ENCODE measurements at regions not wholly inside any gene's neighbourhood (a gene's known extent, or its start where the extent isn't known, plus 50 kb on each side); places are given as distances from the start of the nearest gene placed in this dataset.

DNA sequence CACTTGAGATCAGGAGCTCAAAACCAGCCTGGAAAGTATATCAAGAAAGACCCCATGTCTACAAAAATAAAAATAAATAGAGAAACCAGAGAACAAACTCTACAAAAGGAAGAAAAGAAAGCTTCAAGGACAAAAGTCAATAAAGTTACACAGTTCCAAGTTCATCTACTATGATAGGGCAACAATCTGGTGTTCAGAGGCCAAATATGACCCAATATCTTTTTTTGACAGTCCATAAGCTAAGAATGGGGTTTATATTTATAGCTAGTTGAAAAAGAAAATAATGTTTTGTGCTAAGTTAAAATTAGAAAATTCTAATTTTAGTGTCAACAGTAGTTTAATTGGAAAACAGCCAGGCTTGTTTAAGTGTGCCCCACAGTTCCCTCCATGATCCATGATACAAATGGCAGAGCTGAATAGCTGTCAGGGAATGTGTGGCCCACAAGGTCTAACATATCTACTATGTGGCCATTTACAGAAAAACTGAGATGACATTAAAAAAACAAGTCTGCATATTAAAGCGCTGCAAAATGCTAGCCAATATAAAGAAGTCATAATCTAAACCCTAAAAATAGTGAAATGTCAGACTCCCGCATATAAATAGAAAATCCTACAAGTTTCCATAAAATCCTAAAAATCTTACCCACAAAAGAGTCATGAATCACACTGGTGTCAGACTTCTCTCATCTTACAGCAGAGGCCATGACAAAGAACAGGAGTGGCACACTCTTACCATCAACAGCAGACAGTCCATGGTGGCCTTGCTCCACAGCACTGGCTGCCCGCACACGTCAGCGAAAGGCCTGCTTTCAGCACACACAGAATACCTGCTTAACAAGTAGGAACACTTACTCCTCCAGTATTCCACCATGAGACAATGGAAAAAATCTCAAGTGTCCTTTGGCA lies 281.9 kb upstream of the HSFY2 start:
- intact Hi-C loops (cut with micrococcal nuclease; ENCODE audit: unreplicated experiment): no loop called here
- ATAC-seq (no peak), DNase-seq (ENCODE audit: low read depth, low spot score) (no peak)
- H3K27ac ChIP-seq (ENCODE audit: low read length): no peak overlapping the region
- TF ChIP-seq POLR2AphosphoS5 (IDR thresholded peaks at IDR 0.05; ENCODE audit: low read depth, low read length) (no peak), SIN3A (IDR thresholded peaks at IDR 0.05; ENCODE audit: borderline replicate concordance, insufficient read depth, low read depth, low read length) (no peak), TCF7L2 (IDR thresholded peaks at IDR 0.05; ENCODE audit: low read depth, low read length) (no peak)
- TF ChIP-seq, protein P1, sequence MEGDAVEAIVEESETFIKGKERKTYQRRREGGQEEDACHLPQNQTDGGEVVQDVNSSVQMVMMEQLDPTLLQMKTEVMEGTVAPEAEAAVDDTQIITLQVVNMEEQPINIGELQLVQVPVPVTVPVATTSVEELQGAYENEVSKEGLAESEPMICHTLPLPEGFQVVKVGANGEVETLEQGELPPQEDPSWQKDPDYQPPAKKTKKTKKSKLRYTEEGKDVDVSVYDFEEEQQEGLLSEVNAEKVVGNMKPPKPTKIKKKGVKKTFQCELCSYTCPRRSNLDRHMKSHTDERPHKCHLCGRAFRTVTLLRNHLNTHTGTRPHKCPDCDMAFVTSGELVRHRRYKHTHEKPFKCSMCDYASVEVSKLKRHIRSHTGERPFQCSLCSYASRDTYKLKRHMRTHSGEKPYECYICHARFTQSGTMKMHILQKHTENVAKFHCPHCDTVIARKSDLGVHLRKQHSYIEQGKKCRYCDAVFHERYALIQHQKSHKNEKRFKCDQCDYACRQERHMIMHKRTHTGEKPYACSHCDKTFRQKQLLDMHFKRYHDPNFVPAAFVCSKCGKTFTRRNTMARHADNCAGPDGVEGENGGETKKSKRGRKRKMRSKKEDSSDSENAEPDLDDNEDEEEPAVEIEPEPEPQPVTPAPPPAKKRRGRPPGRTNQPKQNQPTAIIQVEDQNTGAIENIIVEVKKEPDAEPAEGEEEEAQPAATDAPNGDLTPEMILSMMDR (IDR thresholded peaks at IDR 0.05): no peak
- TF ChIP-seq, protein P2, sequence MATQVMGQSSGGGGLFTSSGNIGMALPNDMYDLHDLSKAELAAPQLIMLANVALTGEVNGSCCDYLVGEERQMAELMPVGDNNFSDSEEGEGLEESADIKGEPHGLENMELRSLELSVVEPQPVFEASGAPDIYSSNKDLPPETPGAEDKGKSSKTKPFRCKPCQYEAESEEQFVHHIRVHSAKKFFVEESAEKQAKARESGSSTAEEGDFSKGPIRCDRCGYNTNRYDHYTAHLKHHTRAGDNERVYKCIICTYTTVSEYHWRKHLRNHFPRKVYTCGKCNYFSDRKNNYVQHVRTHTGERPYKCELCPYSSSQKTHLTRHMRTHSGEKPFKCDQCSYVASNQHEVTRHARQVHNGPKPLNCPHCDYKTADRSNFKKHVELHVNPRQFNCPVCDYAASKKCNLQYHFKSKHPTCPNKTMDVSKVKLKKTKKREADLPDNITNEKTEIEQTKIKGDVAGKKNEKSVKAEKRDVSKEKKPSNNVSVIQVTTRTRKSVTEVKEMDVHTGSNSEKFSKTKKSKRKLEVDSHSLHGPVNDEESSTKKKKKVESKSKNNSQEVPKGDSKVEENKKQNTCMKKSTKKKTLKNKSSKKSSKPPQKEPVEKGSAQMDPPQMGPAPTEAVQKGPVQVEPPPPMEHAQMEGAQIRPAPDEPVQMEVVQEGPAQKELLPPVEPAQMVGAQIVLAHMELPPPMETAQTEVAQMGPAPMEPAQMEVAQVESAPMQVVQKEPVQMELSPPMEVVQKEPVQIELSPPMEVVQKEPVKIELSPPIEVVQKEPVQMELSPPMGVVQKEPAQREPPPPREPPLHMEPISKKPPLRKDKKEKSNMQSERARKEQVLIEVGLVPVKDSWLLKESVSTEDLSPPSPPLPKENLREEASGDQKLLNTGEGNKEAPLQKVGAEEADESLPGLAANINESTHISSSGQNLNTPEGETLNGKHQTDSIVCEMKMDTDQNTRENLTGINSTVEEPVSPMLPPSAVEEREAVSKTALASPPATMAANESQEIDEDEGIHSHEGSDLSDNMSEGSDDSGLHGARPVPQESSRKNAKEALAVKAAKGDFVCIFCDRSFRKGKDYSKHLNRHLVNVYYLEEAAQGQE (IDR thresholded peaks at IDR 0.05; ENCODE audit: insufficient read depth in 1 of 2, low read depth in 2 of 2, low read length in 1 of 2): no peak
- POLR2A ChIA-PET: no interaction called here
- H3K9me3 ChIP-seq (ENCODE audit: control insufficient read depth, insufficient read depth, low read depth, low read length): no peaks in the 10 kb centered on the region
- in situ Hi-C loops (cut with HindIII; ENCODE audit: low pct_unique_long_range_greater_than_20kb, low sequenced_read_pairs): no loop called here
- no peaks in the 10 kb centered on the region for H3K4me1 ChIP-seq (ENCODE audit: control insufficient read depth, insufficient read depth, low read length)
- BruUV-seq (replicated peaks): no TSS peak
- H3K27me3 ChIP-seq (ENCODE audit: control insufficient read depth, insufficient read depth, low read length): no peaks in the 10 kb centered on the region
- no peak overlapping the region for H3K4me3 ChIP-seq (ENCODE audit: low read depth in 2 of 2, low read length in 2 of 2)
- CTCF ChIA-PET: no interaction called here
- H3K36me3 ChIP-seq (ENCODE audit: control insufficient read depth, insufficient read depth, low read length): no peaks in the 10 kb centered on the region

DNA sequence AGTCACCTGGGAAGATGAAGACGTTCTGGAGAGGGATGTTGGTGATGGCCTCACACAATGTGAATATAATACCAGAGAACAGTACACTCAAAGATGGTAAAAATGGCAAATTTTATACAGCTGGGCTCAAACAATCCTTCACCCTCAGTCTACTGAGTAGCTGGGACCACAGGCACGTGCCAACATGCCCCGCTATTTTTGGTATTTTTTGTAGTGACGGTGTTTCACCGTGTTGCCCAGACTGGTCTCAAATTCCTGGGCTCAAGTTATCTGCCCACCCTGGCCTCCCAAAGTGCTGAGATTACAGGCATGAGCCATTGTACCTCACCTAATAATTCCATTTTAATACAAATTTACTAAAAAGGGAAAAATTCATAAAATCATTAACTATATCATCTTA lies 280.3 kb upstream of the HSFY2 start:
- Histone ChIP-seq H3K36me3 (ENCODE audit: control insufficient read depth, insufficient read depth, low read length) (no peaks in the 10 kb centered on the region), H3K27ac (ENCODE audit: low read length) (no peak overlapping the region), H3K27me3 (ENCODE audit: control insufficient read depth, insufficient read depth, low read length) (no peaks in the 10 kb centered on the region), H3K4me1 (ENCODE audit: control insufficient read depth, insufficient read depth, low read length) (no peaks in the 10 kb centered on the region), H3K9me3 (ENCODE audit: control insufficient read depth, insufficient read depth, low read depth, low read length) (no peaks in the 10 kb centered on the region), H3K4me3 (ENCODE audit: low read depth in 2 of 2, low read length in 2 of 2) (no peak overlapping the region)
- in situ Hi-C loops (cut with HindIII; ENCODE audit: low pct_unique_long_range_greater_than_20kb, low sequenced_read_pairs) (no loop called here), intact Hi-C loops (cut with micrococcal nuclease; ENCODE audit: unreplicated experiment) (no loop called here)
- ChIA-PET CTCF (no interaction called here), POLR2A (no interaction called here)
- DNase-seq (ENCODE audit: low read depth, low spot score): no peak
- no peak for ATAC-seq
- BruUV-seq (replicated peaks): no TSS peak
- TF ChIP-seq TCF7L2 (IDR thresholded peaks at IDR 0.05; ENCODE audit: low read depth, low read length): no peak

DNA sequence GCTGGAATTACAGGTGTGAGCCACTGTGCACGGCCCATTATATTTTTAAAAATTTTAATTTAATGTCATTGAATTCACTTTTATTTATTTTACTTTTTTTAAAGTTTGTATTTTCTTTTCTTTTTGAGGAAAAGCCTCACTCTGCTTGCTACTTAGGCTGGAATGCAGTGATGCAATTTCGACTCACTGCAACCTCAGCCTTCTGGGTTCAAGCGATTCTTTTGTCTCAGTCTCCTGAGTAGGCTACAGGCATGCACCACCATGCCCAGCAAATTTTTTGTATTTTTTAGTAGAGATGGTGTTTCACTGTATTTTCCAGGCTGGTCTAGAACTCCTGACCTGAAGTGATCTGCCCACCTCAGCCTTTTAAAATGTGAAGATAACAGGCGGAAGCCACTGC lies 277.5 kb upstream of the HSFY2 start:
- in situ Hi-C loops (cut with HindIII; ENCODE audit: low pct_unique_long_range_greater_than_20kb, low sequenced_read_pairs) (no loop called here), intact Hi-C loops (cut with micrococcal nuclease; ENCODE audit: unreplicated experiment) (no loop called here)
- Histone ChIP-seq H3K4me3 (ENCODE audit: low read depth in 2 of 2, low read length in 2 of 2) (no peak overlapping the region), H3K27ac (ENCODE audit: low read length) (no peak overlapping the region), H3K9me3 (ENCODE audit: control insufficient read depth, insufficient read depth, low read depth, low read length) (no peaks in the 10 kb centered on the region), H3K27me3 (ENCODE audit: control insufficient read depth, insufficient read depth, low read length) (no peaks in the 10 kb centered on the region), H3K4me1 (ENCODE audit: control insufficient read depth, insufficient read depth, low read length) (no peaks in the 10 kb centered on the region), H3K36me3 (ENCODE audit: control insufficient read depth, insufficient read depth, low read length) (no peaks in the 10 kb centered on the region)
- no peak for DNase-seq (ENCODE audit: low read depth, low spot score)
- ATAC-seq: no peak
- no TSS peak for BruUV-seq (replicated peaks)
- ChIA-PET POLR2A (no interaction called here), CTCF (no interaction called here)
- no peak for TF ChIP-seq POLR2AphosphoS5 (IDR thresholded peaks at IDR 0.05; ENCODE audit: low read depth, low read length)
- TF ChIP-seq, protein P1 (IDR thresholded peaks at IDR 0.05): no peak
